Right ventricle myocardium inferior (tissue), 1 donor: ENCODE measurements at regions not wholly inside any gene's neighbourhood (a gene's known extent, or its start where the extent isn't known, plus 50 kb on each side); places are given as distances from the start of the nearest gene placed in this dataset.
"Not testable (repeated sequence)": the region's sequence is repeated elsewhere in the genome, so short reads cannot be mapped to it uniquely, and the experiment has no call there.

Experiments used
- ATAC-seq: fragments of 200-7000 bp; cut with Tn5 transposase; one replicate; pipeline ENCODE4 v1.9.1; 2020; ENCODE audit warnings: mild to moderate bottlenecking, moderate library complexity
- DNase-seq: peaks from one replicate; pipeline ENCODE4 v3.0.0; 2021; ENCODE audit errors: missing footprints
- intact Hi-C: fragments of 100-400 bp; cut with DNase I; formaldehyde crosslinking; loops from one replicate; pipeline ENCODE4 v1.11.0; 2022
- donor health status: DM: no; HTN: yes; CAD: no; lungs with severe emphysema.

DNA sequence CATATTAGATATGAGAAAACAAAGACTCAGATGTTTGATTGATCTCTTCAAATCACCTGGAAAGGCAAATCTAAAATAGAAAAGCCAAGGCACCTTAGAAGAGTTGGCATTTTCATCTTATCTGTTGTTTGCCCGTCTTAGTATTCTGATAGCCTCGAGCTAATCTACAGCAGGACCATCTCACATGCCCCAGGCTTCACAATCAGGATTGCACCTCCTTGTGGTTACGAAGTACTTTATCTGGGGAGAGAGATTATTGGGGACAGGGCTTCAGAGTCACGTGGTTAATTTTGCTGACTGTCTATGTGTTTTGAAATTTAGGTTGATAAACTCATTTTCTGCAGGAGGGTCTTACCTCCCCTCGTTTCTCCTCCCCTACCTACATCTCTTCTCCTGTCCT is 313.1 kb upstream of the ANXA10 start:
- DNase-seq: no peak
- intact Hi-C loops: no loop called here
- ATAC-seq: no peak

DNA sequence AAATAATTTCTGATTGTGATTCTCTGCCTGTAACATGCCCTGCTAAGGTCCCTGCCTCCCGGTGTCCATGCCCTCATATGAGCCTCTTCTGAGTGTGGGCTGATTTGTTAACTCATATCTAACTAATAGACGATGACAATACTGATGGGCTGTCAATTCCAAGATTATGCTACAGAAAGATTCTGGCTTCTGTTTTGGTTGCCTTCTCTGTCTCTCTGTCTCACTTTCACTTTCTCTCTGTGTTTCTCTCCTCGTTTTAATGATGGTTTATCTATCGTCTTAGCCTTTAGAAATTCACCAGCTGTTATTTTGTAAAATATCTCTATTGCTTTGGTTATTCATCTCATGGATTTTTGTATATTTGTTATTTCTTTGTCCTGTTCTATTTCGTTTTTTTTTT is 312.5 kb upstream of the ANXA10 start:
- DNase-seq (no peak), ATAC-seq (no peak)
- intact Hi-C loops: no loop called here

DNA sequence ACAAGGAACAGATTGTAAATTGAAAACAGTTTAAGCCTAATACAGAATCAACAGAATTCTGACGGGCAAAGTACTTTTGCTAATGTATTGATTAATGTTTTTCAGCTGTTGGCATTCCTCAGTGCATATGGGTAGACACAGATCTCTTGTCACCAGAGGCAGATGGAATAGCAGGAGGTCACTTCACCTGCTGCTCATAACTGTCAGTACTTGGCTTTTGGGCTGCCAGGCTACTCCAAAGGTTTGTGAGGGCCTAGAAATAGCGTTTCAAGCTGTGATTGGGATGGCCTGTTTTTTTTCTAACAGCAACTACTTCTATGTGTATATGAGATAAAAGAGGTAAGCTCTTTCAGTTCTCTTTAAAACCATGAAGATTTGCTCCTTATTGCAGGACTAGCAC is 307.5 kb upstream of the ANXA10 start:
- intact Hi-C loops: no loop called here
- DNase-seq (no peak), ATAC-seq (no peak)

DNA sequence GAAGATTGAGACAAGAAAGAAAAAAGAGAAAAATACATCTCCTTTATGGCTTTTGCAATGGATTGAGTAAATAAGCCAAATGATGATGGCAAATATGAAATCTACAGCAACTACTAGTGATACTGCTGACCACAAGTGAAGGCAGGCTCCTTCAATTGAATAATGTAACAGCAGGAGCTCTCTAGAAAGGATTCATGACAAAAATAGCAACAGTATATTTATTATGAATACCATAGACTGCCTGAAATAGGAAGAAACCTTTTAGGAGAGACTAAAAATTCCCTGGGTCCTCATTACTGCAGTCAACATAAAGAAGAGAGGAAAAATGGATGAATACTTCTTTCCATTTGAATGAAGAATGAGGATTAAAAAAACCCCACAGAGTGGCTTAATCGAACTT is 306.8 kb upstream of the ANXA10 start:
- ATAC-seq (no peak), DNase-seq (no peak)
- intact Hi-C loops: no loop called here

DNA sequence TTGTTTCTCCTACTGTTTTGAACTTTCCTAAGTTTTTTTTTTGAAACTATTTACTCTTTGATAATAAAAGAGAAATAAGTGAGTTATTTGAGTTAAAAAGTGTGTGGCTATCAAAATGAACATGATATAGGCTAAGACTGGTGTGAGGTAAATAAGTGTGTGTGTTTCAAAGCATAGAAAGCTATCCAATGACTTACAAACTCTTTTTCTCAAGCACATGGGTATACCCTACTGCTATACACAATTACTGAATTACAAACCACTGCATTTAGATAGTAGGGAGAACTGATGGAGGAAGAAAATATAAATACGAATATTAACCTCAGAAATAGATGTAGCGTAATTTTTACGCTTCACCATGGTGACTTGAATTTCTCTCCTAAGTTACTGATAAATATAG is 305.8 kb upstream of the ANXA10 start:
- DNase-seq (no peak), ATAC-seq (no peak)
- intact Hi-C loops: no loop called here

DNA sequence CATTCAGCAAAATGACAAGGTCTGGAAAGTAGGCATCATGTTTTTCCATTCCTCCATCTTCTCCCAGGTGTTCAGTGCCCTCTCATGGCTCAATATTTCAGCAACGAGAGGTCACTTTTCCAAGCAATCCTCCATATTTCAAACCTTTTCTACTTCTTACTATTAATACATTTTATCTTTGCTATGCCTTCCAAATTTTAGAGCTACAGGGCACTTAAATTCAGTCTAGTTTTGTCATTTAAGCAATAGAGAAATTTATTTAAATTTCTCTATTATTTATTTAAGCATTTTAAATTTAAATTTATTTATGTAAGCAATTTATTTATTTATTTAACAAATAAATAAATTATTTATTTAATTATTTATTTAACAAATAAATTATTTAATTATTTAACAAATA is 305.1 kb upstream of the ANXA10 start:
- intact Hi-C loops: no loop called here
- DNase-seq: no peak
- ATAC-seq: no peak

DNA sequence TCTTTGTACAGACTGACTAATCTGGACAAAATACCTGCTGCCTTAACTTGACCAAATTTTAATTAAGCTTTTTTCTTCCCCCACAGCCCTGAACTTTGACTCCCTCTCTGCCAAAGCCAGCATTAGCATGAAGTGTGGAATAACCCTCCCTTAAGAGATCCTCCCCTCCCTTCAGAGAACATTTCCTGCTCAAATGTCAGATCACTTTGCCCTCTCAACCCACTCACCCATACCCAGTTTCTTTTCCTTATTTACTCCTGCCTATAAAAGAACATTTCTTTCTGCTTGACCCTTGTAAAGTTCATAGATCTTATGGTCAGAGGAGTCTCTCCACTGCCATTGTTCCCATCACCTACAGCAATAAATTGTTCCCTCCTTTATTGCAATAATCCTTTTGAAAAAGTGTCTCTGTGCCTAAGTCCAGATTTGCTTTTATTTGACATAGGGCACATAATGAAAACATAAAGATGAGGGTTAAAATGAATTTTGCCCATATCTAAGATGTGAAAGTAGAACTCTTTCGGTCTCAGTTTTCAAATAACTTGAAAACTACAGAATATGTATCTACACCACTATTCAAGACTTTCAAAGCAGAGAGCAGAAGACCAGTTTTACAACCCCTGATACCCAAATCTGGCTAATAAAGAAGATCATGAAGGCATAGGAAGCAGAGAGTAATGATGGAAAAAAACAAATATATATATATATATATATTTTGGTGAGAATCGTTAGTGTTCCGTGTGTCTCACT is 289.7 kb upstream of the ANXA10 start:
- ATAC-seq (no peak), DNase-seq (no peak)
- intact Hi-C loops: no loop called here

DNA sequence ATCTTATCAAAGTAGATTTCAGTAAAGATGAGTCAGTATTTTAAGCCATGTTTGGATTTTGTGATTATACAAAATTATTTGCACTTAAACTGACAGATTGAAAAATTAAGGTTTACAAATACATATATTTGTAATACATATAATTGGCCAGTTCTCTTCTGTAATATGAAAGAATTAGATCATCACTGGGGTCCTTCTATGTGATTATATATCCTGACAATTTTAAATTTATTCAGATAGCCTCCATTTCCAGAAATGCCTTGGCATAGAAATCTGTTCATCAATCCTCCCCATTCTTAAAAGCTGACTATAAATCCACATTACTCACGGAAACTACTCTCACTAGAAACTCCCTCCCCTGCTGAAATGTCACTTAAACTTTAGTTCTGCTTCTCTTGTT is 280.4 kb upstream of the ANXA10 start:
- no peak for ATAC-seq
- intact Hi-C loops: no loop called here
- DNase-seq: no peak

DNA sequence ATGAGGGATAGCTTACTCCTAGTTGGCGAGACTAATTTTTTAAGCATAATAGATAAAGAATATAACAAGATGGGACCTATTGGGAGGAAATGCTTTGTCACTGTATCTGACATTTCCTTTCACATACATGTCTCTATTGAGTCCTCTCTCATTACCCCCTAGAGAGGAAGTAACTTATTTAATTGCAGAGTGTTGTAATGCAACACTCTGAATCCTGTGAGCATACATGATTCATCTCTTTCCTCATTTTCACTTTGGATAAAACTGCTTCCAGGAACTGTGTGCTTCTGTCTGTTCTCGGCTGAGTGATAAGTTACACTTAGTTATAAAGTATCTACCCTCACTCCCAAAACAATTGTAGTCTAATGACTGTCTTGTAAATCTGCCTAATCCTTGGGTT is 266.1 kb upstream of the ANXA10 start:
- no peak for ATAC-seq
- DNase-seq: no peak
- intact Hi-C loops: no loop called here

DNA sequence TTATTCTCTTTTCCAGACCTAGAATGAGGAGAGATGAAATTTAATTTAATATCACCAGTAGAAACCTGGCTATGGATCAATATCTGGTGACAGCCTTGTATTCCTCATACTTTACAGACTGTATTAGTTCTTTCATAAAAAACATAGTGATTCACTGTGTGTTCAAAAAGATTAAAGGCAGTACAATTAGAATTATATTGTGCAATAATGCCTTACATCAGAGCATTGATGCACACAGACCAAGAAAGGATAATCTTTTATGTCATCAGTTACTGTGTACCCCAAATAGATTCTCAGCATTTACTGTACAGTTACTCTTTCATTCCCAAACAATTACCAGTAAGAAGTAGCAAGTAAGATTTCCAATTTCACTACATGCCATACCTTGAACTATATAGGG is 260.5 kb upstream of the ANXA10 start:
- ATAC-seq (no peak), DNase-seq (no peak)
- intact Hi-C loops: no loop called here

DNA sequence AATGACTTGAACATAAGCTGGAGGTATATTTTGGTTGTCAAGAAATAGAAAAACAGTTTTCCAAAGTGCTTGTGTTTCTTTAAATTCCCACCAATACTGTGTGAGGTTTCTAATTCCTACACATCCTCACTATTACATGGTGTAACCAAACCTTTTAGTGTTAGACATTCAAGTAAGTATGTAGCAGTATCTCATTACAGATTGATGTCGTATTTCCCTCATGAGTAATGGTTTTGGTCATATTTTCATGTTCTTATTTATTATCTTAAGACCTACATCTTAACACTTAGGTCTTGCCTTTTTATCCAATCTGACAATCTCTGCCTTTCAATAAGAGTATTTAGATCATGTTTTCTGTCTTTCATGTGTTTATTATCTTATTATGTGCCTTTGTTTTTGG is 253.7 kb upstream of the ANXA10 start:
- intact Hi-C loops: no loop called here
- no peak for ATAC-seq
- DNase-seq: no peak

DNA sequence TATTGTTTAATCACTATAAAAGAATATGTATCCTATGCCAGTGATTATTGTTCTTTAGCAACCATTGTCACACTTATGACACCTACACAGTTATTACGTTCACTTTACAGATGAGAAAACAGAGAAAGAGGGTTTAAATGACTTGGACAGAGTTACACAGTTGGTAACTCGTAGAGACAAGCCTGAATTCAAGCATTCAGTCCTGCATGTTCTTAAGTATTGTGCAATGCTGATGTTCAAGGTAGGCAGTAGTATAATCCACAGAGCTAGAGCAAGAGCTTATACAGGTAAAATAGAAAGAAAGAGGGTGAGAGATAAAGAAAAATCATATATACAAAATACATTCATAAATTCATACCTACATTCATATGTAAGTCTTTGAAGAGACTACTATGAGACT is 249.8 kb upstream of the ANXA10 start:
- no peak for DNase-seq
- intact Hi-C loops: no loop called here
- ATAC-seq: no peak

DNA sequence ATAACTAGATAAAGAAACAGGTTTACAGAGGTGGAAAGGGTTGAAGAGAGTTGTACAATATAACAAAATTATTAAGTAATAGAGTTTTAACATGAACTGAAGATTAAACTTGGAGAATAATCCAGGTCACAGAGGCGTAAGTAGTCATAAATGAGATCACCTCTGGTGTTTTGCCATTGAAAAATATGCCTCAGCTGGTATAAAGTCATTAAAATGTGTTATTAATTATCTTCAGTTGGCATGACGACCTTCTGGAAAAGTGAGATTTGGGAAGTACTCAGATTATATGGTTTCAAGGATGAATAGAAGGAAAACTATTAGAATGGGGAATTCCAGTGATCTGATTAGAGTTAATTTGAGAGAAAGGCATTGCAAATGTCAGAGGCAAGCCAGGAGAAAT is 237.5 kb upstream of the ANXA10 start:
- DNase-seq (no peak), ATAC-seq (no peak)
- intact Hi-C loops: no loop called here

DNA sequence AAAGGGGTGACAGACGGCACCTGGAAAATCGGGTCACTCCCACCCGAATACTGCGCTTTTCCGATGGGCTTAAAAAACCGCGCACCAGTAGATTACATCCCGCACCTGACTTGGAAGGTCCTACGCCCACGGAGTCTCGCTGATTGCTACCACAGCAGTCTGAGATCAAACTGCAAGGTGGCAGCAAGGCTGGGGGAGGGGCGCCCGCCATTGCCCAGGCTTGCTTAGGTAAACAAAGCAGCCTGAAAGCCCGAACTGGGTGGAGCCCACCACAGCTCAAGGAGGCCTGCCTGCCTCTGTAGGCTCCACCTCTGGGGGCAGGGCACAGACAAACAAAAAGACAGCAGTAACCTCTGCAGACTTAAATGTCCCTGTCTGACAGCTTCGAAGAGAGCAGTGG is 234.2 kb upstream of the ANXA10 start:
- DNase-seq, intact Hi-C loops, ATAC-seq: not testable (repeated sequence)

DNA sequence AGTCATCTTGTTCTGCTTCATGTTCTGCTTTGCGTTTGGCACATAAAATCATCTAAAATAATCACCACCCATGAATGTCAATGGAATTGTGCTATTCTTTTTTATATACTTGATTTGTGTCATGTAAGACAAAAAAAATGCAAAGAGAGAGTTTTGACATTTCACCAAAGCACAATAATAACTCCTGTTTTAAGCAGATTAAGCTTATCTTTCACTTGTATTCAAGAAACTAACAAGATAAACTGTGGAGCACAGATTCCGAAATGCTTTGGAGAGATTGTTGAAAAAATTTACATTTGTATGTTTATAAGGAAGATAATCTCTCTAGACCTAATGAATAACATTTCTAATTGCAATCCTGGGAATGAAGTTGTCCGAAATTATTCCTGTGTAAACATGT is 225.1 kb upstream of the ANXA10 start:
- intact Hi-C loops: no loop called here

DNA sequence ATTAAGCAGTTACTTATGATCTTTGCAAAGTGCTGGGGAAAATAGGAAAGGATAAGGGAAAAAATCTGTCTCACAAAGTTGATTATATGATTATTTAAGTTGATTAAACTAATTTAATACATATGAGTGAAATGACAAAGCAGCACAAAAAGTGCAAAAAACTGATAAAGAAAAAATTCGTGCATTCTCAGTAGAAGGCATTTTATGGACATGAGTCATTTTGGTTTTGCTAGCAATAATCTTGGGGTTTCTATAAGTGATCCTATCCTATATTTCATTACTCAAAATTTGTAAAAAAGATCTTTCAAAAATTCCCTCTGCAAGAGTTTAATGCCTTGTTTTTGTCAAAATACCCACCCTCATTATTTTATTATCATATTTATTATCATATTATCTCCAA is 224.2 kb upstream of the ANXA10 start:
- no peak for DNase-seq
- intact Hi-C loops: no loop called here
- no peak for ATAC-seq

More for the DNA sequence above, 225.1 kb upstream of the ANXA10 start:
- no peak for DNase-seq
- ATAC-seq: no peak

DNA sequence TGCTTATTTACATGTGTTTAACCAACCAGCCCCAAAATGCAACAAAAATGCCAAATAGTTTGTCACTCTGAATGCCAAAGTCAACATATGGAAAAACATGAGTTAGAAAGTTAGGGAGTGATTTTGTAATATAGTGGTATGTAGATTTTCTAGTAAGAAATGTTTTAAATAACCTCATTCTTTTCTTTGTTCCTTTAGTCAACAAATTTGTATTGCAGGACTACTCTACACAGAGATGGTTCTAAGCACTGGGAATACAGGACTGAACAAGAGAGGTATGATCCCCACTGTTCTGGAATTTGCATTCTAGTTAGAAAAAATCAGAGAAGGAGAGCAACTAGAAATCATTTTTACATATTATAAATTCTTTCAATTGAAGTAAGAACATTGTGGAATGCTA is 218.8 kb upstream of the ANXA10 start:
- DNase-seq (no peak), ATAC-seq (no peak)
- intact Hi-C loops: no loop called here

DNA sequence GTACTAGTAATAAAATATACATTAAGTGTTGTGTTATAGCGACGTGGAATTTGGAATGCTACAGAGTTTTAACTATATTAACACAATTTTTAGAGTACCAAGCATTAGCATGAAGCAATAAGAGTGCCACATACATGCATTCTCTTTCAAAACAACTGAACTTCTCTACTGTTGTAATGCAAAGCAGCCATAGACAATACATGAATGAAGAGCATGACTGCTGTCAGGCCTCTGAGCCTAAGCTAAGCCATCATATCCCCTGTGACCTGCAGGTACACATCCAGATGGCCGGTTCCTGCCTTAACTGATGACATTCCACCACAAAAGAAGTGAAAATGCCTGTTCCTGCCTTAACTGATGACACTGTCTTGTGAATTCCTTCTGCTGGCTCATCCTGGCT is 216.2 kb upstream of the ANXA10 start:
- intact Hi-C loops: not testable (repeated sequence)

DNA sequence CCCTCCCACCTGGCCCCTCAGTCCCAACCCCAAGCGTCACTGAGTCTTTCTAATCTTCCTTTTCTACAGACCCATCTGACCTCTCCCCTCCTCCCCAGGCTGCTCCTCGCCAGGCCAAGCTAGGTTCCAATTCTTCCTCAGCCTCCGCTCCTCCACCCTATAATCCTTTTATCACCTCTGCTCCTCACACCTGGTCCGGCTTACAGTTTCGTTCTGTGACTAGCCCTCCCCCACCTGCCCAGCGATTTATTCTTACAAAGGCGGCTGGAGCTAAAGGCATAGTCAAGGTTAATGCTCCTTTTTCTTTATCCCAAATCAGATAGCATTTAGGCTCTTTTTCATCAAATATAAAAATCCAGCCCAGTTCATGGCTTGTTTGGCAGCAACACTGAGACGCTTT is 214.5 kb upstream of the ANXA10 start:
- intact Hi-C loops, ATAC-seq, DNase-seq: not testable (repeated sequence)

More for the DNA sequence above, 216.2 kb upstream of the ANXA10 start:
- not testable (repeated sequence) for DNase-seq, ATAC-seq

DNA sequence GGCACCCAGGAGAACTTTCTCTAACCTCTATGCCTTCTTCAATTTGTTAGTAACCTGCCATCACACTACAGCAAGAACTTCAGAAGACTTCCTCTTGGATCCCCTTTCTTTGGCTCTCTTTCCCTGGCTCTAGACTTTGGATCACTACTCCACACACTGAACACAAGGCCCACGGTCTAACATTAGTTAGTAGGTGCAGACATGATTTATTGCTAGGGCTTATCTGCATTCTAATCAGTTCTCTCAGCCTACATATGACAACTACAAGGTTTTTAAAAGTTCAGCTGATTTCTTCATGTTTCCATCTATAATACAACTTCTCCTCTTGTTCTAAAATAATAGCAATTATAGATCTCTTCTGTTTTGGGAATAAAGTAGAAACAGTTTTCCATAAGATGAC is 209.1 kb upstream of the ANXA10 start:
- intact Hi-C loops: no loop called here
- DNase-seq (no peak), ATAC-seq (no peak)

DNA sequence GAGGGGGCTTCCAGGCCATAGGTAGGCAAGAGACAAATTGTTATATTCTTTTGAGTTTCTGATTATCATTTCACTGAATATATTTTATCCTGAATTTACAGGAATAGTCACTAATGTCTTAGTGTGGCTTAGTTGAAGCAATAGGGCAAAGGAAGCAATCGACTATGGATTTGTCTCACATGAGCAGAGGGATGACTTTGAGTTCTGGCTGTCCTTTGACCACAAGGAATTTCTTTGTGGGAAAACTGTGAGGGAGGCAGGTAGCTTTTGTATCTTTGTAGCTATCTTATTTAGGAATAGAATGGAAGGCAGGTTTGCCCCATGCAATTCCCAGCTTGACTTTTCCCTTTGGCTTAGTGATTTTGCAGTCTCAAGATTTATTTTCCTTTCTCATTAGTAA is 207.3 kb upstream of the ANXA10 start:
- DNase-seq (no peak), ATAC-seq (no peak)
- intact Hi-C loops: no loop called here
